ENCODE measurements at regions not wholly inside any gene's neighbourhood (a gene's known extent, or its start where the extent isn't known, plus 50 kb on each side); places are given as distances from the start of the nearest gene placed in this dataset.

- no peak for TF ChIP-seq CTCF (conservative IDR thresholded peaks at IDR 0.05 in 1 of 2, IDR thresholded peaks at IDR 0.05 in 1 of 2; ENCODE audit: low read depth in 1 of 2, low read length in 2 of 2)
- TF ChIP-seq EZH2 (IDR thresholded peaks at IDR 0.05; ENCODE audit: low read length, missing control alignments) = no peak
These were observed 386.2 kb downstream of the PTH2R start for GRCh38 chr2:208792766-208793165.
